GM18907 (cell line): ENCODE measurements at regions not wholly inside any gene's neighbourhood (a gene's known extent, or its start where the extent isn't known, plus 50 kb on each side); places are given as distances from the start of the nearest gene placed in this dataset.

Experiments
- ATAC-seq: cut with Tn5 transposase; IDR thresholded peaks from one replicate; pipeline ENCODE4 v1.9.1; 2021; ENCODE audit warnings: mild to moderate bottlenecking, moderate library complexity; ENCODE audit not compliant: unreplicated experiment

GRCh38 chr6:98274691-98275090, 559.7 kb upstream of the POU3F2 start:
- no peak for ATAC-seq

GRCh38 chr6:98280492-98280891, 553.9 kb upstream of the POU3F2 start:
- ATAC-seq = no peak

- no peak for ATAC-seq
Measured at GRCh38 chr6:98286620-98287019, 547.8 kb upstream of the POU3F2 start.

- no peak for ATAC-seq
Measured at GRCh38 chr6:98287876-98288275, 546.5 kb upstream of the POU3F2 start.

- ATAC-seq = no peak
Measured at GRCh38 chr6:98292810-98293209, 541.6 kb upstream of the POU3F2 start.

- no peak for ATAC-seq
Measured at GRCh38 chr6:98295515-98296175, 538.7 kb upstream of the POU3F2 start.

GRCh38 chr6:98308564-98308963, 525.8 kb upstream of the POU3F2 start:
- no peak for ATAC-seq

GRCh38 chr6:98310443-98310842, 523.9 kb upstream of the POU3F2 start:
- no peak for ATAC-seq

- ATAC-seq = peak; percentile 98
Measured at GRCh38 chr6:98323605-98324004, 510.8 kb upstream of the POU3F2 start.

- no peak for ATAC-seq
Measured at GRCh38 chr6:98324446-98324845, 509.9 kb upstream of the POU3F2 start.

GRCh38 chr6:98325366-98325765, 509.0 kb upstream of the POU3F2 start:
- no peak for ATAC-seq

GRCh38 chr6:98333273-98333672, 501.1 kb upstream of the POU3F2 start:
- no peak for ATAC-seq

GRCh38 chr6:98335594-98335993, 498.8 kb upstream of the POU3F2 start:
- ATAC-seq = no peak

GRCh38 chr6:98339506-98339905, 494.9 kb upstream of the POU3F2 start:
- no peak for ATAC-seq

GRCh38 chr6:98343004-98343403, 491.4 kb upstream of the POU3F2 start:
- ATAC-seq = no peak

GRCh38 chr6:98343797-98344196, 490.6 kb upstream of the POU3F2 start:
- no peak for ATAC-seq

GRCh38 chr6:98352348-98352747, 482.0 kb upstream of the POU3F2 start:
- no peak for ATAC-seq

- no peak for ATAC-seq
Measured at GRCh38 chr6:98358173-98358572, 476.2 kb upstream of the POU3F2 start.

- no peak for ATAC-seq
Measured at GRCh38 chr6:98366371-98366770, 468.0 kb upstream of the POU3F2 start.

GRCh38 chr6:98380589-98380988, 453.8 kb upstream of the POU3F2 start:
- no peak for ATAC-seq

- ATAC-seq = no peak
Measured at GRCh38 chr6:98382246-98382645, 452.1 kb upstream of the POU3F2 start.

GRCh38 chr6:98384334-98384733, 450.0 kb upstream of the POU3F2 start:
- no peak for ATAC-seq

- ATAC-seq = no peak
Measured at GRCh38 chr6:98384801-98385200, 449.6 kb upstream of the POU3F2 start.
